SU-DHL-6 (cell line): ENCODE measurements at regions not wholly inside any gene's neighbourhood (a gene's known extent, or its start where the extent isn't known, plus 50 kb on each side); places are given as distances from the start of the nearest gene placed in this dataset.

Experiments used
- CTCF ChIP-seq: fragments of 200-600 bp; sonication (generic); IDR thresholded peaks from one replicate; pipeline ENCODE4 v1.5.1; 2017; ENCODE audit warnings: antibody characterized with exemption, mild to moderate bottlenecking, low read length, moderate library complexity; ENCODE audit not compliant: insufficient read depth, poor library complexity, severe bottlenecking
- EZH2phosphoT487 ChIP-seq: fragments of 200-600 bp; sonication (generic), shearing (Covaris generic); conservative IDR thresholded peaks from 2 replicates; pipeline ENCODE4 v1.6.1; 2018; ENCODE audit warnings: mild to moderate bottlenecking, antibody characterized with exemption, low read length, moderate library complexity, mixed read lengths

GRCh38 chr1:217331698-217332097 is 299.2 kb downstream of the GPATCH2 start:
- TF ChIP-seq CTCF (no peak), EZH2phosphoT487 (no peak)
